ENCODE measurements at regions not wholly inside any gene's neighbourhood (a gene's known extent, or its start where the extent isn't known, plus 50 kb on each side); places are given as distances from the start of the nearest gene placed in this dataset.

DNA sequence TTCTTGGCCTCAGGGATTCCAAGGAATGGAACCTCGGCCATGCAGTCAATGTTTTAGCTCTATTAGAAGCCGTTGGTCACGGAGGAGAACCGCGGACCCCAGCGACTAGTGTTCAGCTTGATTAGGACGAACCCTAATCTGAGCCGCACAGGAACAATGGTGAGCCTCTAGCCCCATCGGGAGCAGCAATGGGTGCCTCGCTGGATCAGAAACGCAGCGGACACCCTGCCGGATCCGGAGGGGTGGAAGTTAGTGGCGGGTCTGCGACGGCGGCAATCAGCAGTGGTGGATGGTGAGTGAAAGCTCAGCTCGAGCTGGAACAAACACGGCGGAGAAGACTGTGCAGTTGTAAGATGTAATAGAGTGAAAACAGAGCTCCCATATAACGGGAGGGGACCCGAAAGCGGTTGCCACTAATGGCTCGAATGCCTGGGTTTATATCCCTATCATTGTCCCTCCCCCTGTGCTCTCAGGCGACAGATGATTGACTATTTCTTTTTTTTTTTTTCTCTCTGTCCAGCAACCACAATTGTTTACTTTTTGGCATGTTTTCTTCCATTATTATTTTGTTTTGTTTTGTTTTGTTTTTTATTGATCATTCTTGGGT, 127.7 kb downstream of the ZNF664 start:
- no peak for TF ChIP-seq POLR2A (IDR thresholded peaks at IDR 0.05)
- TF ChIP-seq, protein P1, sequence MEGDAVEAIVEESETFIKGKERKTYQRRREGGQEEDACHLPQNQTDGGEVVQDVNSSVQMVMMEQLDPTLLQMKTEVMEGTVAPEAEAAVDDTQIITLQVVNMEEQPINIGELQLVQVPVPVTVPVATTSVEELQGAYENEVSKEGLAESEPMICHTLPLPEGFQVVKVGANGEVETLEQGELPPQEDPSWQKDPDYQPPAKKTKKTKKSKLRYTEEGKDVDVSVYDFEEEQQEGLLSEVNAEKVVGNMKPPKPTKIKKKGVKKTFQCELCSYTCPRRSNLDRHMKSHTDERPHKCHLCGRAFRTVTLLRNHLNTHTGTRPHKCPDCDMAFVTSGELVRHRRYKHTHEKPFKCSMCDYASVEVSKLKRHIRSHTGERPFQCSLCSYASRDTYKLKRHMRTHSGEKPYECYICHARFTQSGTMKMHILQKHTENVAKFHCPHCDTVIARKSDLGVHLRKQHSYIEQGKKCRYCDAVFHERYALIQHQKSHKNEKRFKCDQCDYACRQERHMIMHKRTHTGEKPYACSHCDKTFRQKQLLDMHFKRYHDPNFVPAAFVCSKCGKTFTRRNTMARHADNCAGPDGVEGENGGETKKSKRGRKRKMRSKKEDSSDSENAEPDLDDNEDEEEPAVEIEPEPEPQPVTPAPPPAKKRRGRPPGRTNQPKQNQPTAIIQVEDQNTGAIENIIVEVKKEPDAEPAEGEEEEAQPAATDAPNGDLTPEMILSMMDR (IDR thresholded peaks at IDR 0.05) = no peak
